Esophagus squamous epithelium (tissue), 5 donors: ENCODE measurements at regions not wholly inside any gene's neighbourhood (a gene's known extent, or its start where the extent isn't known, plus 50 kb on each side); places are given as distances from the start of the nearest gene placed in this dataset.

Source experiments
- DNase-seq: peaks from one replicate; lab custom pipeline; 2025; lab: John Stamatoyannopoulos, UW
- H3K27ac ChIP-seq, 4 donors: fragments of 200-600 bp; sonication (generic); one replicate each; pipeline ENCODE4 v1.5.1; 2016 to 2019; ENCODE audit warnings: mild to moderate bottlenecking in 1 of 4
- H3K27me3 ChIP-seq, 4 donors: fragments of 200-600 bp; sonication (generic); 1 replicate in 3 of 4; 2 replicates in 1 of 4; pipeline versions ENCODE4 v1.5.1 to v1.6.0; 2017 to 2021; ENCODE audit warnings: antibody characterized with exemption in 1 of 4
- H3K36me3 ChIP-seq, 3 donors: fragments of 200-600 bp; sonication (generic); one replicate each; pipeline ENCODE4 v1.5.1; 2016 to 2019
- H3K4me1 ChIP-seq, 3 donors: fragments of 200-600 bp; sonication (generic); one replicate each; pipeline ENCODE4 v1.5.1; 2017 to 2019
- H3K4me3 ChIP-seq, 4 donors: fragments of 200-600 bp; sonication (generic); 1 replicate in 3 of 4; 2 replicates in 1 of 4; pipeline ENCODE4 v1.5.1; 2016 to 2019; ENCODE audit warnings: mild to moderate bottlenecking in 2 of 4, moderate library complexity in 1 of 4
- H3K9me3 ChIP-seq, 3 donors: fragments of 200-600 bp; sonication (generic); one replicate each; pipeline ENCODE4 v1.5.1; 2016 to 2019
- CTCF ChIP-seq, 6 experiments: fragments of 450-650 bp in 4 of 6; fragments of 200-600 bp in 2 of 6; sonication (generic) in 2 of 6; IDR thresholded peaks; one replicate each; pipeline ENCODE4 v1.5.1; 2016 to 2019; ENCODE audit warnings: antibody characterized with exemption in 6 of 6, mild to moderate bottlenecking in 4 of 6, moderate library complexity in 4 of 6
- POLR2A ChIP-seq, 4 donors: fragments of 450-650 bp; IDR thresholded peaks; one replicate each; pipeline ENCODE4 v1.6.1; 2017; ENCODE audit warnings: antibody characterized with exemption in 4 of 4, mild to moderate bottlenecking in 4 of 4, moderate library complexity in 3 of 4
- WGBS, 2 donors: methylation state at CpG; one replicate each; pipeline ENCODE4 v1.1.5; 2018; 5-methylcytosine and 5-hydroxymethylcytosine counted together
- intact Hi-C: fragments of 100-400 bp; cut with DNase I; formaldehyde crosslinking; loops from one replicate; pipeline ENCODE4 v1.15.0; 2022
- donor health status: DM: yes; HTN: yes; CAD: no.

GRCh38 chr16:65222536-65222935, 100.7 kb upstream of the CDH11 start:
- no peak for DNase-seq
- Histone ChIP-seq H3K27me3 (no peaks in the 10 kb centered on the region), H3K27ac (no peak overlapping the region), H3K36me3 (no peaks in the 10 kb centered on the region), H3K4me1 (no peaks in the 10 kb centered on the region), H3K4me3 (no peak overlapping the region), H3K9me3 (no peaks in the 10 kb centered on the region)
- intact Hi-C loops: no loop called here
- TF ChIP-seq POLR2A (IDR thresholded peaks at IDR 0.05): no peak
- TF ChIP-seq CTCF (IDR thresholded peaks at IDR 0.05): no peak
- 79 to 88% methylated on average over 6 of the region's 6 CpGs for WGBS, 2 donors

GRCh38 chr16:65222049-65222448, 100.2 kb upstream of the CDH11 start:
- no peak for TF ChIP-seq CTCF (IDR thresholded peaks at IDR 0.05)
- TF ChIP-seq POLR2A (IDR thresholded peaks at IDR 0.05): no peak
- intact Hi-C loops: no loop called here
- 64 to 70% methylated on average over 1 of the region's 1 CpG for WGBS, 2 donors

GRCh38 chr16:65219786-65220185, 97.9 kb upstream of the CDH11 start:
- Histone ChIP-seq H3K27ac (no peak overlapping the region), H3K36me3 (no peaks in the 10 kb centered on the region), H3K4me3 (no peak overlapping the region), H3K27me3 (no peaks in the 10 kb centered on the region), H3K9me3 (no peaks in the 10 kb centered on the region), H3K4me1 (no peaks in the 10 kb centered on the region)
- DNase-seq: no peak
- intact Hi-C loops: no loop called here
- TF ChIP-seq POLR2A (IDR thresholded peaks at IDR 0.05): no peak
- WGBS, 2 donors: 100% methylated on average over 1 of the region's 1 CpG

More at GRCh38 chr16:65222049-65222448, 100.2 kb upstream of the CDH11 start:
- Histone ChIP-seq H3K4me3 (no peak overlapping the region), H3K27ac (no peak overlapping the region), H3K36me3 (no peaks in the 10 kb centered on the region), H3K27me3 (no peaks in the 10 kb centered on the region), H3K9me3 (no peaks in the 10 kb centered on the region), H3K4me1 (no peaks in the 10 kb centered on the region)
- DNase-seq: no peak

- TF ChIP-seq CTCF (IDR thresholded peaks at IDR 0.05) (no peak), POLR2A (IDR thresholded peaks at IDR 0.05) (no peak)
- DNase-seq: no peak
- Histone ChIP-seq H3K36me3 (no peaks in the 10 kb centered on the region), H3K9me3 (no peaks in the 10 kb centered on the region), H3K27ac (no peak overlapping the region), H3K27me3 (no peaks in the 10 kb centered on the region), H3K4me1 (no peaks in the 10 kb centered on the region), H3K4me3 (no peak overlapping the region)
- intact Hi-C loops: no loop called here
- 63 to 69% methylated on average over 3 of the region's 3 CpGs for WGBS, 2 donors
Observed at GRCh38 chr16:65218348-65218747, 96.5 kb upstream of the CDH11 start.

GRCh38 chr16:65213866-65214595, 92.2 kb upstream of the CDH11 start:
- no peaks in the 10 kb centered on the region for H3K36me3 ChIP-seq
- DNase-seq: no peak
- 65 to 73% methylated on average over 4 of the region's 4 CpGs for WGBS, 2 donors
- no peak overlapping the region for H3K27ac ChIP-seq
- no peaks in the 10 kb centered on the region for H3K9me3 ChIP-seq
- intact Hi-C loops: no loop called here
- H3K27me3 ChIP-seq: no peaks in the 10 kb centered on the region
- no peaks in the 10 kb centered on the region for H3K4me1 ChIP-seq
- no peak for TF ChIP-seq CTCF (IDR thresholded peaks at IDR 0.05)
- no peak for TF ChIP-seq POLR2A (IDR thresholded peaks at IDR 0.05)
- no peak overlapping the region for H3K4me3 ChIP-seq
